CD14-positive monocyte (primary cell): ENCODE measurements at regions not wholly inside any gene's neighbourhood (a gene's known extent, or its start where the extent isn't known, plus 50 kb on each side); places are given as distances from the start of the nearest gene placed in this dataset.

ENCODE experiments used
- DNase-seq, 3 donors: peaks; one replicate each; pipeline ENCODE4 v3.0.0-alpha.2; 2011 to 2022
- H2AFZ ChIP-seq: 2 replicates; pipeline ENCODE4 v1.6.0; 2012; ENCODE audit warnings: mild to moderate bottlenecking, low read depth, low read length, inconsistent platforms; ENCODE audit not compliant: insufficient read depth, poor library complexity, severe bottlenecking
- H3K27ac ChIP-seq, 2 donors: 1 replicate in 1 of 2; 2 replicates in 1 of 2; pipeline ENCODE4 v1.5.1; 2012 to 2013; ENCODE audit warnings: low read length in 2 of 2, control low read depth in 1 of 2, inconsistent platforms in 1 of 2, low read depth in 1 of 2, mild to moderate bottlenecking in 1 of 2
- H3K27me3 ChIP-seq, 2 donors: one replicate each; pipeline versions ENCODE4 v1.6.0 to v1.6.1; 2011 to 2013; ENCODE audit warnings: low read length in 2 of 2; ENCODE audit not compliant: control insufficient read depth in 2 of 2, insufficient read depth in 2 of 2
- H3K36me3 ChIP-seq, 2 donors: replicated peaks in 1 of 2; 1 replicate in 1 of 2; 2 replicates in 1 of 2; pipeline versions ENCODE4 v1.5.1 to v1.6.1; 2012 to 2013; ENCODE audit warnings: low read length in 2 of 2, control low read depth in 1 of 2, inconsistent platforms in 1 of 2, mild to moderate bottlenecking in 1 of 2; ENCODE audit not compliant: insufficient read depth in 2 of 2, control insufficient read depth in 1 of 2
- H3K4me1 ChIP-seq, 2 donors: 1 replicate in 1 of 2; 2 replicates in 1 of 2; pipeline versions ENCODE4 v1.5.1 to v1.6.1; 2012 to 2013; ENCODE audit warnings: low read length in 2 of 2, control low read depth in 1 of 2, inconsistent platforms in 1 of 2, mild to moderate bottlenecking in 1 of 2, moderate library complexity in 1 of 2; ENCODE audit not compliant: insufficient read depth in 2 of 2, control insufficient read depth in 1 of 2
- H3K4me2 ChIP-seq: replicated peaks from 2 replicates; pipeline ENCODE3; 2012; ENCODE audit warnings: low read length, moderate library complexity, mild to moderate bottlenecking; ENCODE audit not compliant: poor library complexity, severe bottlenecking; ENCODE audit errors: extremely low read depth
- H3K4me3 ChIP-seq, 3 experiments: fragments of 200-600 bp in 1 of 3; sonication (generic) in 1 of 3; replicated peaks in 1 of 3; 1 replicate in 2 of 3; 2 replicates in 1 of 3; pipeline ENCODE4 v1.5.1; 2011 to 2013; ENCODE audit warnings: low read length in 3 of 3, mild to moderate bottlenecking in 3 of 3, control low read depth in 2 of 3, low read depth in 2 of 3, inconsistent platforms in 1 of 3, moderate library complexity in 1 of 3
- H3K79me2 ChIP-seq: 2 replicates; pipeline ENCODE4 v1.6.0; 2012; ENCODE audit warnings: mild to moderate bottlenecking, control low read depth, inconsistent platforms, low read length, moderate library complexity; ENCODE audit not compliant: insufficient read depth
- H3K9ac ChIP-seq: 2 replicates; pipeline ENCODE4 v1.6.0; 2017; ENCODE audit warnings: low read length, mild to moderate bottlenecking; ENCODE audit not compliant: insufficient read depth, poor library complexity, severe bottlenecking
- H3K9me3 ChIP-seq, 2 donors: replicated peaks in 1 of 2; 1 replicate in 1 of 2; 2 replicates in 1 of 2; pipeline versions ENCODE4 v1.5.1 to v1.6.1; 2012 to 2013; ENCODE audit warnings: low read length in 2 of 2, control low read depth in 1 of 2; ENCODE audit not compliant: control insufficient read depth in 1 of 2, insufficient read depth in 1 of 2
- H4K20me1 ChIP-seq: 2 replicates; pipeline ENCODE4 v1.6.0; 2012; ENCODE audit warnings: mild to moderate bottlenecking, low read length, control low read depth, moderate library complexity; ENCODE audit not compliant: insufficient read depth
- H3K27ac Mint-ChIP-seq, 7 donors: one replicate each; pipeline ENCODE4 v1.8.0; 2020; ENCODE audit warnings: mild to moderate bottlenecking in 7 of 7, mixed read lengths in 7 of 7, moderate library complexity in 6 of 7, inconsistent platforms in 2 of 7
- H3K27me3 Mint-ChIP-seq, 3 donors: one replicate each; pipeline ENCODE4 v1.8.0; 2021 to 2022; ENCODE audit warnings: low read depth in 3 of 3, mild to moderate bottlenecking in 3 of 3, mixed read lengths in 3 of 3, moderate library complexity in 3 of 3, inconsistent platforms in 1 of 3
- H3K36me3 Mint-ChIP-seq, 2 donors: one replicate each; pipeline ENCODE4 v1.8.0; 2020; ENCODE audit warnings: mixed read lengths in 2 of 2, inconsistent platforms in 1 of 2, mild to moderate bottlenecking in 1 of 2
- H3K4me1 Mint-ChIP-seq: one replicate; pipeline ENCODE4 v1.8.0; 2020; ENCODE audit warnings: mild to moderate bottlenecking, mixed read lengths
- H3K4me3 Mint-ChIP-seq, 2 donors: one replicate each; pipeline ENCODE4 v1.8.0; 2020; ENCODE audit warnings: mild to moderate bottlenecking in 2 of 2, mixed read lengths in 2 of 2, moderate library complexity in 1 of 2
- H3K9me3 Mint-ChIP-seq, 7 donors: one replicate each; pipeline ENCODE4 v1.8.0; 2020 to 2022; ENCODE audit warnings: mixed read lengths in 7 of 7, mild to moderate bottlenecking in 6 of 7, moderate library complexity in 6 of 7, inconsistent platforms in 2 of 7
- CTCF ChIP-seq: fragments of 200-600 bp; IDR thresholded peaks from one replicate; pipeline ENCODE4 v1.8.0; 2022; ENCODE audit warnings: antibody characterized with exemption, mild to moderate bottlenecking
- WGBS: methylation state at CpG from one replicate; pipeline ENCODE4 v1.1.5; 2013; ENCODE audit warnings: missing lambda C conversion rate; ENCODE audit not compliant: insufficient coverage; 5-methylcytosine and 5-hydroxymethylcytosine counted together
- intact Hi-C, 2 donors: fragments of 100-400 bp; cut with micrococcal nuclease; formaldehyde crosslinking; loops; one replicate each; pipeline versions ENCODE4 v1.15.0 to v1.15.1; 2023

GRCh38 chr13:50406831-50407230, 391.6 kb downstream of the KCNRG start:
- Histone ChIP-seq H3K4me3 (no peak overlapping the region), H4K20me1 (no peaks in the 10 kb centered on the region), H3K4me1 (no peaks in the 10 kb centered on the region), H3K79me2 (no peaks in the 10 kb centered on the region), H3K27ac (no peak overlapping the region), H3K36me3 (no peaks in the 10 kb centered on the region), H3K27me3 (no peaks in the 10 kb centered on the region), H2AFZ (no peak overlapping the region), H3K4me2 (no peak overlapping the region), H3K9me3 (no peaks in the 10 kb centered on the region), H3K9ac (no peak overlapping the region)
- Mint-ChIP-seq H3K27me3 (peaks cover 2 to 5% (median 3%) of the 10 kb centered on the region in 3 donors), H3K9me3 (peaks cover 0 to 1% (median 0%) of the 10 kb centered on the region in 7 donors), H3K4me1 (peaks cover 5% of the 10 kb centered on the region), H3K4me3 (no peak overlapping the region), H3K36me3 (no peaks in the 10 kb centered on the region), H3K27ac (no peak overlapping the region)
- no peak for TF ChIP-seq CTCF
- no CpG with 5 or more reads among the region's 3 CpGs for WGBS
- DNase-seq, result no peak
- intact Hi-C loops, result no loop called here

- Histone ChIP-seq H3K79me2 (no peaks in the 10 kb centered on the region), H3K9me3 (no peaks in the 10 kb centered on the region), H4K20me1 (no peaks in the 10 kb centered on the region), H3K4me2 (no peak overlapping the region), H3K4me3 (no peak overlapping the region), H3K4me1 (no peaks in the 10 kb centered on the region), H3K27ac (no peak overlapping the region), H2AFZ (no peak overlapping the region), H3K27me3 (no peaks in the 10 kb centered on the region), H3K36me3 (no peaks in the 10 kb centered on the region), H3K9ac (no peak overlapping the region)
- peaks cover 2 to 5% (median 5%) of the 10 kb centered on the region in 3 donors for H3K27me3 Mint-ChIP-seq
- no peak for DNase-seq
- no peaks in the 10 kb centered on the region for H3K36me3 Mint-ChIP-seq
- TF ChIP-seq CTCF, result no peak
- no peak overlapping the region for H3K27ac Mint-ChIP-seq
- intact Hi-C loops, result no loop called here
- no peaks in the 10 kb centered on the region for H3K4me1 Mint-ChIP-seq
- peaks cover 0 to 1% (median 0%) of the 10 kb centered on the region in 7 donors for H3K9me3 Mint-ChIP-seq
- WGBS, result no CpG with 5 or more reads among the region's 3 CpGs
- no peak overlapping the region for H3K4me3 Mint-ChIP-seq
Measured at GRCh38 chr13:50408068-50408467, 392.8 kb downstream of the KCNRG start.
